HepG2 (cell line): ENCODE measurements at regions not wholly inside any gene's neighbourhood (a gene's known extent, or its start where the extent isn't known, plus 50 kb on each side); places are given as distances from the start of the nearest gene placed in this dataset.

Experiments used
- HDAC2 ChIP-seq: sonication (generic); formaldehyde crosslinking; IDR thresholded peaks from 2 replicates; pipeline ENCODE4 v1.4.0; 2020; ENCODE audit warnings: missing genetic modification reagents
- ZNF562 ChIP-seq: sonication (generic); formaldehyde crosslinking; IDR thresholded peaks from 2 replicates; pipeline ENCODE4 v1.8.0; 2022; ENCODE audit warnings: missing genetic modification reagents, borderline replicate concordance
- TF ChIP-seq, protein P1 (sequence below): IDR thresholded peaks from 2 replicates; pipeline ENCODE4 v1.6.1; 2012; ENCODE audit warnings: inconsistent platforms

DNA sequence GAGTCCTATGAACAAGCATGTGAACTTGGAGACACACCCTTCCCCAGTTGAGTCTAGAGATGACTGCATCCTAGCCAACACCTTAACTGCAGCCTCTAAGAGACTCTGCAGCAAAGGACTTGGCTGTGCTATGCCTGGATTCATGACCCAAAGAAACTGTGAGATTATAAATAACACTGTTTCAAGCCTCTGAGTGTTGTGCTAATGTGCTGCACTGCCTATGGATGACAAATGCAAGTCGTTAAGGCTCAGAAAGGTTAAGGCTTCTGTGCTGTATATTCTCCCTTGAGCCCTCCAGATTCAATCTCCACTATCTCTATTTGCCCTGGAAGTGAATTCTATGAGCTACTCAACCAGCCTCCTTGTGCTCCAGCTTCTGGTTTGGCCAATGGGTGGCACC lies 116.5 kb upstream of the CBLN4 start:
- TF ChIP-seq HDAC2 (CRISPR knock-in tag) (no peak), ZNF562 (CRISPR knock-in tag) (no peak)
- TF ChIP-seq, protein P1, sequence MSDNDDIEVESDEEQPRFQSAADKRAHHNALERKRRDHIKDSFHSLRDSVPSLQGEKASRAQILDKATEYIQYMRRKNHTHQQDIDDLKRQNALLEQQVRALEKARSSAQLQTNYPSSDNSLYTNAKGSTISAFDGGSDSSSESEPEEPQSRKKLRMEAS: no peak
